ENCODE measurements at regions not wholly inside any gene's neighbourhood (a gene's known extent, or its start where the extent isn't known, plus 50 kb on each side); places are given as distances from the start of the nearest gene placed in this dataset.

- TF ChIP-seq POLR2AphosphoS2 (IDR thresholded peaks at IDR 0.05; ENCODE audit: low read depth, low read length) (no peak), XRCC5 (optimal IDR thresholded peaks at IDR 0.05; ENCODE audit: low read length) (no peak)
- TF ChIP-seq, protein P1, sequence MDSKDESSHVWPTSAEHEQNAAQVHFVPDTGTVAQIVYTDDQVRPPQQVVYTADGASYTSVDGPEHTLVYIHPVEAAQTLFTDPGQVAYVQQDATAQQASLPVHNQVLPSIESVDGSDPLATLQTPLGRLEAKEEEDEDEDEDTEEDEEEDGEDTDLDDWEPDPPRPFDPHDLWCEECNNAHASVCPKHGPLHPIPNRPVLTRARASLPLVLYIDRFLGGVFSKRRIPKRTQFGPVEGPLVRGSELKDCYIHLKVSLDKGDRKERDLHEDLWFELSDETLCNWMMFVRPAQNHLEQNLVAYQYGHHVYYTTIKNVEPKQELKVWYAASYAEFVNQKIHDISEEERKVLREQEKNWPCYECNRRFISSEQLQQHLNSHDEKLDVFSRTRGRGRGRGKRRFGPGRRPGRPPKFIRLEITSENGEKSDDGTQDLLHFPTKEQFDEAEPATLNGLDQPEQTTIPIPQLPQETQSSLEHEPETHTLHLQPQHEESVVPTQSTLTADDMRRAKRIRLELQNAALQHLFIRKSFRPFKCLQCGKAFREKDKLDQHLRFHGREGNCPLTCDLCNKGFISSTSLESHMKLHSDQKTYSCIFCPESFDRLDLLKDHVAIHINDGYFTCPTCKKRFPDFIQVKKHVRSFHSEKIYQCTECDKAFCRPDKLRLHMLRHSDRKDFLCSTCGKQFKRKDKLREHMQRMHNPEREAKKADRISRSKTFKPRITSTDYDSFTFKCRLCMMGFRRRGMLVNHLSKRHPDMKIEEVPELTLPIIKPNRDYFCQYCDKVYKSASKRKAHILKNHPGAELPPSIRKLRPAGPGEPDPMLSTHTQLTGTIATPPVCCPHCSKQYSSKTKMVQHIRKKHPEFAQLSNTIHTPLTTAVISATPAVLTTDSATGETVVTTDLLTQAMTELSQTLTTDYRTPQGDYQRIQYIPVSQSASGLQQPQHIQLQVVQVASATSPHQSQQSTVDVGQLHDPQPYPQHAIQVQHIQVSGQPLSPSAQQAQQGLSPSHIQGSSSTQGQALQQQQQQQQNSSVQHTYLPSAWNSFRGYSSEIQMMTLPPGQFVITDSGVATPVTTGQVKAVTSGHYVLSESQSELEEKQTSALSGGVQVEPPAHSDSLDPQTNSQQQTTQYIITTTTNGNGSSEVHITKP (CRISPR knock-in tag; IDR thresholded peaks at IDR 0.05; ENCODE audit: low read depth): no peak
Measured at GRCh38 chr14:61904946-61905345, 142.7 kb downstream of the SNAPC1 start.

Data from HepG2 (cell line).